MM.1S (cell line): ENCODE measurements at regions not wholly inside any gene's neighbourhood (a gene's known extent, or its start where the extent isn't known, plus 50 kb on each side); places are given as distances from the start of the nearest gene placed in this dataset.

Experiments used
- DNase-seq: peaks from one replicate; pipeline ENCODE4 v3.0.0-alpha.2; 2015
- H2AFZ ChIP-seq: fragments of 300-600 bp; sonication (generic); 2 replicates; pipeline ENCODE4 v1.6.0; 2016; ENCODE audit warnings: antibody characterized with exemption, low read length
- H3F3A ChIP-seq: fragments of 300-600 bp; sonication (generic); 2 replicates; pipeline ENCODE4 v1.6.1; 2016; ENCODE audit warnings: mild to moderate bottlenecking, antibody characterized with exemption, low read length, moderate library complexity, mixed read lengths; ENCODE audit not compliant: insufficient read depth
- H3K27ac ChIP-seq: fragments of 300-600 bp; sonication (generic); 2 replicates; pipeline ENCODE4 v1.5.1; 2016; ENCODE audit warnings: mild to moderate bottlenecking, low read length
- H3K27me3 ChIP-seq: fragments of 300-600 bp; sonication (generic); replicated peaks from 2 replicates; pipeline ENCODE4 v1.6.0; 2016; ENCODE audit warnings: low read length; ENCODE audit not compliant: insufficient read depth
- H3K36me3 ChIP-seq: fragments of 300-600 bp; sonication (generic); replicated peaks from 2 replicates; pipeline ENCODE4 v1.6.1; 2016; ENCODE audit warnings: mild to moderate bottlenecking, low read length, mixed read lengths; ENCODE audit not compliant: insufficient read depth
- H3K4me1 ChIP-seq: fragments of 300-600 bp; sonication (generic); 2 replicates; pipeline ENCODE4 v1.6.1; 2016; ENCODE audit warnings: low read length, mixed read lengths
- H3K4me2 ChIP-seq: fragments of 300-600 bp; sonication (generic); 2 replicates; pipeline ENCODE4 v1.6.0; 2016; ENCODE audit warnings: low read depth, low read length
- H3K4me3 ChIP-seq: fragments of 300-600 bp; sonication (generic); 2 replicates; pipeline ENCODE4 v1.5.1; 2016; ENCODE audit warnings: low read length, mixed read lengths
- H3K79me2 ChIP-seq: fragments of 300-600 bp; sonication (generic); 2 replicates; pipeline ENCODE4 v1.6.1; 2016; ENCODE audit warnings: mixed run types, low read length, mixed read lengths
- H3K9ac ChIP-seq: fragments of 300-600 bp; sonication (generic); 2 replicates; pipeline ENCODE4 v1.6.1; 2016; ENCODE audit warnings: low read length, mixed read lengths
- H3K9me2 ChIP-seq: fragments of 300-600 bp; sonication (generic); replicated peaks from 2 replicates; pipeline ENCODE4 v1.6.1; 2016; ENCODE audit warnings: mild to moderate bottlenecking, low read length, mixed read lengths; ENCODE audit not compliant: insufficient read depth
- H3K9me3 ChIP-seq: fragments of 300-600 bp; sonication (generic); replicated peaks from 2 replicates; pipeline ENCODE4 v1.6.1; 2016; ENCODE audit warnings: mild to moderate bottlenecking, low read length, mixed read lengths; ENCODE audit not compliant: insufficient read depth
- H4K20me1 ChIP-seq: fragments of 300-600 bp; sonication (generic); 2 replicates; pipeline ENCODE4 v1.6.1; 2016; ENCODE audit warnings: mild to moderate bottlenecking, low read length, moderate library complexity, mixed read lengths; ENCODE audit not compliant: insufficient read depth
- EZH2 ChIP-seq: fragments of 300-600 bp; sonication (generic); optimal IDR thresholded peaks from 2 replicates; pipeline ENCODE3; 2017; ENCODE audit warnings: low read depth, mild to moderate bottlenecking, antibody characterized with exemption, low read length, mixed read lengths
- EZH2phosphoT487 ChIP-seq: fragments of 300-600 bp; sonication (generic); IDR thresholded peaks from 2 replicates; pipeline ENCODE4 v1.6.1; 2018; ENCODE audit warnings: antibody characterized with exemption, low read length
- TF ChIP-seq, protein P1 (sequence below): fragments of 300-600 bp; sonication (generic); IDR thresholded peaks from 2 replicates; pipeline ENCODE4 v1.5.1; 2016; ENCODE audit warnings: antibody characterized with exemption, low read length, mixed read lengths

DNA sequence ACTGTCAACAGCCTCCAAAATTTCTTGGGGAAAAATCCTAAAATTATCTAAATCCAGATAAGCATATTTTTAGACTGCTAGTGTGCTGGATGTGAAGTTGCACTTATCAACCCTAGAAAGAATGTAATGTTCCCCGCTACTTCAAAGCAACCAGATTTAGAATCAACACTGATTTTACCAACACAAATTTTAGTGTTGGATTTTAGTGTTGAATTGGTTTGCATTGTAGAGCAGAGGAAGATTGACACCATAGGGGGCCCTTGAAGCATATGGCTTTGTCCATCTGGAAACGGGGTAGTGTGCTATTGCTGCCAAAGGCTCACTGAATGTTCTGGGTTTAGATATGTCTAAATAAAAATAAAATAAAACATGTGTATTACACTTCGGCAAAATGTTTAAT is 126.3 kb upstream of the EMCN start:
- no peak overlapping the region for H3K4me3 ChIP-seq
- H4K20me1 ChIP-seq: no peaks in the 10 kb centered on the region
- no peaks in the 10 kb centered on the region; the same call in 1 of the 2 replicates for H3K9me2 ChIP-seq
- H3K4me1 ChIP-seq: no peaks in the 10 kb centered on the region
- no peaks in the 10 kb centered on the region for H3K9me3 ChIP-seq
- no peak overlapping the region for H3K9ac ChIP-seq
- no peak overlapping the region for H3K27ac ChIP-seq
- TF ChIP-seq EZH2phosphoT487 (no peak), EZH2 (no peak)
- TF ChIP-seq, protein P1, sequence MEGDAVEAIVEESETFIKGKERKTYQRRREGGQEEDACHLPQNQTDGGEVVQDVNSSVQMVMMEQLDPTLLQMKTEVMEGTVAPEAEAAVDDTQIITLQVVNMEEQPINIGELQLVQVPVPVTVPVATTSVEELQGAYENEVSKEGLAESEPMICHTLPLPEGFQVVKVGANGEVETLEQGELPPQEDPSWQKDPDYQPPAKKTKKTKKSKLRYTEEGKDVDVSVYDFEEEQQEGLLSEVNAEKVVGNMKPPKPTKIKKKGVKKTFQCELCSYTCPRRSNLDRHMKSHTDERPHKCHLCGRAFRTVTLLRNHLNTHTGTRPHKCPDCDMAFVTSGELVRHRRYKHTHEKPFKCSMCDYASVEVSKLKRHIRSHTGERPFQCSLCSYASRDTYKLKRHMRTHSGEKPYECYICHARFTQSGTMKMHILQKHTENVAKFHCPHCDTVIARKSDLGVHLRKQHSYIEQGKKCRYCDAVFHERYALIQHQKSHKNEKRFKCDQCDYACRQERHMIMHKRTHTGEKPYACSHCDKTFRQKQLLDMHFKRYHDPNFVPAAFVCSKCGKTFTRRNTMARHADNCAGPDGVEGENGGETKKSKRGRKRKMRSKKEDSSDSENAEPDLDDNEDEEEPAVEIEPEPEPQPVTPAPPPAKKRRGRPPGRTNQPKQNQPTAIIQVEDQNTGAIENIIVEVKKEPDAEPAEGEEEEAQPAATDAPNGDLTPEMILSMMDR: no peak
- H3K27me3 ChIP-seq: no peaks in the 10 kb centered on the region
- no peak for DNase-seq
- no peaks in the 10 kb centered on the region for H3K79me2 ChIP-seq
- H3F3A ChIP-seq: no peaks in the 10 kb centered on the region
- H3K36me3 ChIP-seq: no peaks in the 10 kb centered on the region
- no peak overlapping the region for H3K4me2 ChIP-seq
- H2AFZ ChIP-seq: no peak overlapping the region

DNA sequence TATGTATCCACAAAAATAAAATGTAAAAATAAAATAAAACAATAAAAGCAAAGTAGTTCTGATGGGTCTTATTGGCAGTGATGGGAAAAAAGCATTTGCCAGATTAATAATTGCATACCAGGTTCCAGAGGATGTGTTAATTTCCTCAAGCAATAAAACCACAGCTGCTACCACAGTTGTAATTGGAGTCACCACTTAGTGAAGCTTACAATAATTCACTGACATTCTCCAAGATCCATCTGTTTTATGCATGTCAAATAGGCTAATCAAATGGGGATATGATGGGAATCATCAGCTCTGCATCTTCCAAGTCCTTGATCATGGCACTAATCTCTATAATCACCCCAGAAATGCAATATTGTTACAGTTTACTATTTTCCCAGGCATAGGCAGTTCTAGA is 123.5 kb upstream of the EMCN start:
- TF ChIP-seq, protein P1: no peak
- TF ChIP-seq EZH2phosphoT487 (no peak), EZH2 (no peak)
- no peak for DNase-seq
- no peak overlapping the region for H3K27ac ChIP-seq
- no peak overlapping the region for H3K9ac ChIP-seq
- no peaks in the 10 kb centered on the region for H4K20me1 ChIP-seq
- no peak overlapping the region for H3K4me2 ChIP-seq
- no peaks in the 10 kb centered on the region for H3K27me3 ChIP-seq
- H3K4me1 ChIP-seq: no peaks in the 10 kb centered on the region
- no peaks in the 10 kb centered on the region for H3K36me3 ChIP-seq
- H3K79me2 ChIP-seq: no peaks in the 10 kb centered on the region
- no peaks in the 10 kb centered on the region; the same call in 1 of the 2 replicates for H3K9me2 ChIP-seq
- no peak overlapping the region for H2AFZ ChIP-seq
- H3K9me3 ChIP-seq: no peaks in the 10 kb centered on the region
- H3K4me3 ChIP-seq: no peak overlapping the region
- no peaks in the 10 kb centered on the region for H3F3A ChIP-seq

DNA sequence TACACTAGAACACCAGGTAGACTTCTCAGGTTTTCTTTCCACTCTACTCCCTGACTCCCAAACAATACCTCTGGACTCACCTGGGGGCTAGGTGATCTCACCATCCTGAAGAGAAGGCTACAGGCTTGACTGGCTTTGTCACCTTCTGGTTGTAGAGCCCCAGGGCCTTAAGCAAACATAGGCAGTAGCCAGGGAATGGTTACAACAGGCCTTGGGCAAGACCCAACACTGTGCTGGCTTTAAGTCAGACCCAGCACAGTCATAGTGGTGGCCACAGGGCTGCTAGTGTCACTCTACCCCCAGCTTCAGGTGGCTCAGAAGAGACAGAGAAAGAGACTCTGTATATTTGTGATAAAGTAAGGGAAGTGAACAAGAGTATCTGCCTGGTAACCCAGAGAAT is 118.1 kb upstream of the EMCN start:
- H2AFZ ChIP-seq: no peak overlapping the region
- no peak overlapping the region for H3K27ac ChIP-seq
- no peak overlapping the region for H3K9ac ChIP-seq
- no peaks in the 10 kb centered on the region for H3K27me3 ChIP-seq
- H3K4me2 ChIP-seq: no peak overlapping the region
- H3K36me3 ChIP-seq: no peaks in the 10 kb centered on the region
- no peaks in the 10 kb centered on the region for H3K4me1 ChIP-seq
- no peaks in the 10 kb centered on the region for H3K9me3 ChIP-seq
- H3F3A ChIP-seq: no peaks in the 10 kb centered on the region
- no peak for DNase-seq
- TF ChIP-seq, protein P1: no peak
- no peak for TF ChIP-seq EZH2phosphoT487
- H3K9me2 ChIP-seq: no peaks in the 10 kb centered on the region
- H3K4me3 ChIP-seq: no peak overlapping the region
- H3K79me2 ChIP-seq: no peaks in the 10 kb centered on the region
- H4K20me1 ChIP-seq: no peaks in the 10 kb centered on the region
